Testis (tissue), 2 donors: ENCODE measurements at regions not wholly inside any gene's neighbourhood (a gene's known extent, or its start where the extent isn't known, plus 50 kb on each side); places are given as distances from the start of the nearest gene placed in this dataset.

ENCODE experiments used
- DNase-seq: peaks from one replicate; pipeline ENCODE4 v3.0.0-alpha.2; 2019
- H3K27ac ChIP-seq, 2 donors: fragments of 200-600 bp; sonication (generic); one replicate each; pipeline ENCODE4 v1.5.1; 2019
- H3K27me3 ChIP-seq: fragments of 200-600 bp; sonication (generic); one replicate; pipeline ENCODE4 v1.5.1; 2019
- H3K36me3 ChIP-seq: fragments of 200-600 bp; sonication (generic); one replicate; pipeline ENCODE4 v1.5.1; 2017; ENCODE audit warnings: low read depth; ENCODE audit errors: missing control alignments
- H3K4me1 ChIP-seq: fragments of 200-600 bp; sonication (generic); one replicate; pipeline ENCODE4 v1.5.1; 2019
- H3K4me3 ChIP-seq, 2 donors: fragments of 200-600 bp; sonication (generic); one replicate each; pipeline ENCODE4 v1.5.1; 2017 to 2019
- H3K9me3 ChIP-seq: fragments of 200-600 bp; sonication (generic); one replicate; pipeline ENCODE4 v1.5.1; 2017
- POLR2A ChIP-seq: fragments of 450-650 bp; IDR thresholded peaks from one replicate; pipeline ENCODE4 v1.6.1; 2017; ENCODE audit warnings: antibody characterized with exemption, mild to moderate bottlenecking, moderate library complexity
- WGBS, 2 donors: methylation state at CpG; one replicate each; pipeline ENCODE4 v1.1.5; 2018; 5-methylcytosine and 5-hydroxymethylcytosine counted together
- intact Hi-C: fragments of 100-400 bp; cut with DNase I; formaldehyde crosslinking; loops from one replicate; pipeline ENCODE4 v1.15.1; 2023; ENCODE audit warnings: low total_unique reads
- TF ChIP-seq, protein P1 (sequence below), 3 experiments: fragments of 450-650 bp in 2 of 3; fragments of 200-600 bp in 1 of 3; sonication (generic) in 1 of 3; IDR thresholded peaks; one replicate each; pipeline ENCODE4 v1.5.1; 2016 to 2019; ENCODE audit warnings: antibody characterized with exemption in 3 of 3, mild to moderate bottlenecking in 2 of 3, moderate library complexity in 1 of 3

DNA sequence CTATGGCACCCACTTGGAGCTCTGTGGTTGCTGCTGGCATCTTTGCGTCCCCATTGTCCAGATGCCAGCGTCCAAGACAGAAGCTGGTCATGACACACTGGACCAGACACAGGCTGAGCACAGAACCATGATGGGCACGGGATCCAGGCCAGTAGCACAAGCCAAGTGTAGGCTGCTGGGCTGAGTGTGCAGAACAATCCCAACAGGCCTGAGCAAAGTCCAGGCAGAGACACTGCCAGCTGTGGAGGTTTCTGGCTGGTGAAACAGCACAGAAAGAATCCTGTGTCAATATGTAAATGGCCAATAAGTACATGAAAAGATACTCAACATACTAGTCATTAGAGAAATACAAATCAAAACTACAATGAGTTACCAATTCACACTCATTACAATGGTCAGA, 705.4 kb downstream of the METTL4 start:
- Histone ChIP-seq H3K36me3 (no peaks in the 10 kb centered on the region), H3K9me3 (no peaks in the 10 kb centered on the region), H3K4me1 (no peaks in the 10 kb centered on the region), H3K27me3 (no peaks in the 10 kb centered on the region), H3K27ac (no peak overlapping the region), H3K4me3 (no peak overlapping the region)
- 95 to 100% methylated on average over 3 of the region's 3 CpGs for WGBS, 2 donors
- intact Hi-C loops, result no loop called here
- no peak for DNase-seq
- no peak for TF ChIP-seq POLR2A
- TF ChIP-seq, protein P1, sequence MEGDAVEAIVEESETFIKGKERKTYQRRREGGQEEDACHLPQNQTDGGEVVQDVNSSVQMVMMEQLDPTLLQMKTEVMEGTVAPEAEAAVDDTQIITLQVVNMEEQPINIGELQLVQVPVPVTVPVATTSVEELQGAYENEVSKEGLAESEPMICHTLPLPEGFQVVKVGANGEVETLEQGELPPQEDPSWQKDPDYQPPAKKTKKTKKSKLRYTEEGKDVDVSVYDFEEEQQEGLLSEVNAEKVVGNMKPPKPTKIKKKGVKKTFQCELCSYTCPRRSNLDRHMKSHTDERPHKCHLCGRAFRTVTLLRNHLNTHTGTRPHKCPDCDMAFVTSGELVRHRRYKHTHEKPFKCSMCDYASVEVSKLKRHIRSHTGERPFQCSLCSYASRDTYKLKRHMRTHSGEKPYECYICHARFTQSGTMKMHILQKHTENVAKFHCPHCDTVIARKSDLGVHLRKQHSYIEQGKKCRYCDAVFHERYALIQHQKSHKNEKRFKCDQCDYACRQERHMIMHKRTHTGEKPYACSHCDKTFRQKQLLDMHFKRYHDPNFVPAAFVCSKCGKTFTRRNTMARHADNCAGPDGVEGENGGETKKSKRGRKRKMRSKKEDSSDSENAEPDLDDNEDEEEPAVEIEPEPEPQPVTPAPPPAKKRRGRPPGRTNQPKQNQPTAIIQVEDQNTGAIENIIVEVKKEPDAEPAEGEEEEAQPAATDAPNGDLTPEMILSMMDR (IDR thresholded peaks at IDR 0.05), result no peak

DNA sequence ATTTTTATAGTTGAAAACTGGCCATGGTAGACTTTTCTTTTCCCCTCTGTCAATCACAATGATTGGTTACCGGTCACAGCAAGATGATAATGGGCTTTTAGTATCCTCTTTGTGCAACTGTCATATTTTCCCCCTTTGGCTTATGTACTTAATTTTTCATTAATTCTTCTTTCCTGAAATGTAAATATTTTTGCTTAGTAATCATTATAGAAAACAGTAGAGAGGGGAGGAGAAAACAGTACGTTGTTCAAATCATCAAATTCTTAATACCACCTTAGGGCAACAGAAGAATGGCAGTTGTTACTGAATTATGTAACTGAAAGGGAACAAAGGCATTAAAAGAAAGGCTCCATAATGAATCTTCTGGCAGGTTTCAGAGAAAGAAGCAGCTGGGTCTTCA, 699.0 kb downstream of the METTL4 start:
- H3K27ac ChIP-seq, result no peak overlapping the region
- TF ChIP-seq, protein P1 (IDR thresholded peaks at IDR 0.05), result no peak
- TF ChIP-seq POLR2A, result no peak
- H3K36me3 ChIP-seq, result no peaks in the 10 kb centered on the region
- H3K4me3 ChIP-seq, result no peak overlapping the region
- WGBS, 2 donors, result 84 to 88% methylated on average over 2 of the region's 2 CpGs
- H3K4me1 ChIP-seq, result no peaks in the 10 kb centered on the region
- no peak for DNase-seq
- no peaks in the 10 kb centered on the region for H3K9me3 ChIP-seq
- no peaks in the 10 kb centered on the region for H3K27me3 ChIP-seq
- intact Hi-C loops, result no loop called here

DNA sequence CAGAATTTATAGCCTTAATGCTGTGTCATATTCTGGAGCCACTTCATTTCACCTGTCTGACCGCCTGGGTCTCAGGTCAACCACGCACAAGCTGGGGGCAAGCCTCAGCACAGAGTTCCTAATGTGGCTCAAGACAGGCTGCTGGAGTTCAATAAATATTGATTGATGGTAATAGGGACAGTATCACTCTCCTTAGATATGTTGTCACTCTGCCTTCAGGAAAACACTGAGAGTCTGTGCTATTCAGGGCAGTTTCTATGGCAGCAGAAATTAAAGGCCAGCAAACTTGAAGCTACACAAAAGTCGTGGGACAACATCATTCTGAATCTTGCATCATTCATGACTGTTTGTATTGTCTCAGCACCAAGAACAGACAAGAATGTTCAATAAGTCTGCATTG, 696.1 kb downstream of the METTL4 start:
- WGBS, 2 donors, result 82 to 92% methylated on average over 3 of the region's 3 CpGs
- H3K27ac ChIP-seq, result no peak overlapping the region
- no peak for DNase-seq
- no peak overlapping the region for H3K4me3 ChIP-seq
- H3K9me3 ChIP-seq, result no peaks in the 10 kb centered on the region
- no peak for TF ChIP-seq POLR2A
- TF ChIP-seq, protein P1 (IDR thresholded peaks at IDR 0.05), result no peak
- H3K27me3 ChIP-seq, result no peaks in the 10 kb centered on the region
- H3K36me3 ChIP-seq, result no peaks in the 10 kb centered on the region
- no peaks in the 10 kb centered on the region for H3K4me1 ChIP-seq
- intact Hi-C loops, result no loop called here

DNA sequence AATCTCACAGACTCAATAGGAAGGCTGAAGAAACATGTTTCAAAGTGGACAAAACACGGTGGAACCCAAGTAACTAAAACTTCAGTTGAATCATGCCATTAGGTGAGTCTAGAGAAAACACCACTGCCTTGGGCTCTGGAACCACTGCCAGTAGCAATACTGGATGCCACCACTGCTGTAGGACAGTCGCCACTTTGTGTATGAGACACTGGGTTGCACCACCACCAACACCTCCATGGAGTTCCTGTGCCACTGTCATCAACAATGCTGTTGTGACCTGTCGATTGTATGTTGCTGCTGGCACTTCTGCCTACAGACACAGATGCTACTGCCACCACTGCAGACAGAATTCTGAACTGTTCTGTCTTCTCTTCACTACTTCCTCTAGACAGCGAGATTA, 686.7 kb downstream of the METTL4 start:
- H3K4me3 ChIP-seq, result no peak overlapping the region
- intact Hi-C loops, result no loop called here
- TF ChIP-seq, protein P1 (IDR thresholded peaks at IDR 0.05), result no peak
- no peak for TF ChIP-seq POLR2A
- 92 to 97% methylated on average over 3 to 4 of the region's 4 CpGs for WGBS, 2 donors
- DNase-seq, result no peak
- H3K27ac ChIP-seq, result no peak overlapping the region
- H3K36me3 ChIP-seq, result no peaks in the 10 kb centered on the region
- H3K9me3 ChIP-seq, result no peaks in the 10 kb centered on the region
- H3K4me1 ChIP-seq, result no peaks in the 10 kb centered on the region
- H3K27me3 ChIP-seq, result no peaks in the 10 kb centered on the region

DNA sequence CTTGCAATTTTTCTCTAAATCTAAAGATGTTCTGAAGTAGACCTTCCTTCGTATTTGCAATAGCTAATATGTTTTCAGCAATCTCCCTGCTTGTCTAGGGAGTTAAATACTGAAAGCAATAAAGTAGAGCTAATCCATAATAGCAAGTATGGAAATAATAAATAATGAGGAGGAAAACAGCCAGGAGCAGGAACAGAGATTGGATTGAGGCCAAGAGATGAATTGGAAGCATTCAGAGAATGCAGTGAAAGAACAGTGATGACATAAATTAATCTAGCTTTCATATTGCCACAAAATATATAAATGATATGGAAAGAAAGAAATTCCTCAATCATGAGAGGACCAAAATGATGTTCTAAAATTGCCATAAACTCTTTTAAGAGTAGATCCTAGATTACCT, 679.7 kb downstream of the METTL4 start:
- no peaks in the 10 kb centered on the region for H3K36me3 ChIP-seq
- H3K27me3 ChIP-seq, result no peaks in the 10 kb centered on the region
- H3K27ac ChIP-seq, result no peak overlapping the region
- no peak overlapping the region for H3K4me3 ChIP-seq
- TF ChIP-seq, protein P1 (IDR thresholded peaks at IDR 0.05), result no peak
- TF ChIP-seq POLR2A, result no peak
- H3K9me3 ChIP-seq, result no peaks in the 10 kb centered on the region
- intact Hi-C loops, result no loop called here
- WGBS, 2 donors, result 50 to 59% methylated on average over 1 of the region's 1 CpG
- no peak for DNase-seq
- no peaks in the 10 kb centered on the region for H3K4me1 ChIP-seq
